Fibroblast of the aortic adventitia (primary cell): ENCODE measurements at regions not wholly inside any gene's neighbourhood (a gene's known extent, or its start where the extent isn't known, plus 50 kb on each side); places are given as distances from the start of the nearest gene placed in this dataset.

Source experiments
- DNase-seq: peaks from one replicate; pipeline ENCODE4 v3.0.0-alpha.2; 2010; ENCODE audit warnings: low read depth
- H3K4me3 ChIP-seq: 2 replicates; pipeline ENCODE4 v1.5.1; 2011; ENCODE audit warnings: low read depth, mild to moderate bottlenecking, control low read depth, low read length, moderate library complexity
- CTCF ChIP-seq: IDR thresholded peaks from 2 replicates; pipeline ENCODE4 v1.5.1; 2011; ENCODE audit warnings: mild to moderate bottlenecking, low read length, control low read depth, inconsistent platforms; ENCODE audit not compliant: insufficient read depth

DNA sequence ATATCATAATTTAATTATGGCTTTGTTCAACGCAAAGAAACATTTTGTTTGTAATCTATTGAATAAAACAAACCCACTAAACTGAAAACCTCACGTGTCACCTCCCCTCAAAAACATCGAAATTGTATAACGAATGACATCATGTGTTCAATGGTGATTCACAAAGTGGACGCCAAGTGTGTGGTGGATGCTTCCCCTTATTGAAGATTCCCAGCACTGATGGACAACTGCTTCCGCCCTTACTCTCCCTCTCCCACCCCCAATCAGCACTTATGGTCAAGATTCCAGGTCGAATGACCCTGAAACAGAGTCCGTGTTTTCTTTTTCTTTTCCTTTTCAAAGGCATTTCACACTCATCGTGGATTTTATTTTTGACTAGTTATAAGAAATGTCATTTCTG lies 383.0 kb upstream of the SMIM21 start:
- TF ChIP-seq CTCF, result no peak
- H3K4me3 ChIP-seq, result no peak overlapping the region
- no peak for DNase-seq

- no peak for TF ChIP-seq CTCF
- DNase-seq, result no peak
- H3K4me3 ChIP-seq, result no peak overlapping the region
These were observed 382.4 kb upstream of the SMIM21 start for GRCh38 chr18:75809926-75810255.

DNA sequence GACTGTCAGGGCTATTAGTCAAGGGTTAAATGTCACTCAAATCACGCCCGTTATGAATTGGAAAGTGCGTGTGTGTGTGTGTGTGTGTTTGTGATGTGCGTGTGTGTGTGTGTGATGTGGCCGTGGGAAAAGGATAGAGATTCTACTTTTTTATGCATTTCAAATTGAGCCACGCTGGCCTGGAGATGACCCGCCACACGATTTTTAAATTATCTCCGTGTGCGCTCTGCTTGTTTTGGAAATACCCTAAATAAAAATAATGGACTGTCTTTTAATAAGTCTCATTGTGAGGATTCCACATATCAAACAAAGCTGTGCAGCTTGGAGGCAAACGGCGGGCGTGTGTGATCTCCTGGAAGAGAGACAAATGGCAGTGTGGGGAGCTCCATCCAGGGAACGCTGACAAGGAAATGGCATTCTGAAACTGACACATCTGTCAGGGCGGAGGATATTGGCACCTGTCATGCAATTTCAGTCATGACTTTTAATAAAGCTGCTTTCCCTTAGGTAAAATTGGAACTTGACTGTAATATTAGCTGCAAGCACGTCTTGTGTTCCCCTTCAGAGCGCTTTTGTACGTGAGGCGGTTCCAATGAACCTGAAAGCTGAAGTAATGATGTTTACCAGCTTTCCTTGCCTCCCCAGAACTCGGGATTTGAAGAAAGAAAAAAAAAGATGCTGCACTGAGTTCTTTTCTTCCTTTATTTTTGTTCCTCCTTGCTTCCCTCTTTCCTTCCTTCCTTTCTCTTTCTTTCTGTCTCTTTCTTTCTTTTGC lies 381.8 kb upstream of the SMIM21 start:
- TF ChIP-seq CTCF, result no peak

GRCh38 chr18:75805265-75805664 lies 377.8 kb upstream of the SMIM21 start:
- no peak for TF ChIP-seq CTCF
- DNase-seq, result no peak
- H3K4me3 ChIP-seq, result no peak overlapping the region

More for the DNA sequence above, 381.8 kb upstream of the SMIM21 start:
- H3K4me3 ChIP-seq, result no peak overlapping the region
- DNase-seq, result no peak

DNA sequence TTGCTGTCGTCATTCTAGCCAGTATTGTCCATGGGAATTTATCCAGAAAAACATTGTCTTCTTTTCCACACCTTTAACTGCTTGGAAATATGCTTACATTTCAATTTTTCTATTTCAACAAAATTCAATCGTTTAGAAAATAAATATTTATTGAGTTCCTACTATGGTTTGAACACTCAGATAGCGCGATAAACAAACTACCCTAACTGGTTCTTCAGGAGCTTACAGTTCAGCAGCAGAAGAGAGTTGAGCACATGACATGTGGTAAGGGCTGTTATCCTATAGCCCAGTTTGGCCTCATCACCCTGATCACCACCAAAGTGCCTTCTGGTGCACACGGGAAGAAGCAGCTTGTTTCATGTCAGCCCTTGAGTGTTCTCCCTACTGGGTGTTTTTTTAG lies 375.2 kb upstream of the SMIM21 start:
- no peak for TF ChIP-seq CTCF
- DNase-seq, result no peak
- H3K4me3 ChIP-seq, result no peak overlapping the region

DNA sequence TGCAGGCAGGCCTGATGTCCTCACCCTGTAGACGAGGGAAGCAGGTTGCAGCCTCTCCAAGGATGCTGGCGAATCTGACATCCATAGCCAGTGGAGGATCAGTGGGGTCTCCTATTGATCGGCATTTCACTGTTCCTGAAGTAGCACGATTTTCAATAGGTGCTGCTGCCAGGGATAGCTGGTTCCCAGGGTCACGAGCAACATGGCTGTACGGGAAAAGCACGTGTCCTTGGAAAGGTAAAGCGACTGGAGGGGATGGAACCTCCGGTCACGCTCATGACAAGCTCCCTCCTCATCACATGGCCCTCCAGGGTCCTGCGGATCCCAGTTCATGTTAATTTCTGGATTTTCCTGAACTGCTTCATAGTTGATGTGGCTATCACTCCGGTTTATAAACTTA lies 373.7 kb upstream of the SMIM21 start:
- no peak overlapping the region for H3K4me3 ChIP-seq
- TF ChIP-seq CTCF, result no peak
- no peak for DNase-seq

DNA sequence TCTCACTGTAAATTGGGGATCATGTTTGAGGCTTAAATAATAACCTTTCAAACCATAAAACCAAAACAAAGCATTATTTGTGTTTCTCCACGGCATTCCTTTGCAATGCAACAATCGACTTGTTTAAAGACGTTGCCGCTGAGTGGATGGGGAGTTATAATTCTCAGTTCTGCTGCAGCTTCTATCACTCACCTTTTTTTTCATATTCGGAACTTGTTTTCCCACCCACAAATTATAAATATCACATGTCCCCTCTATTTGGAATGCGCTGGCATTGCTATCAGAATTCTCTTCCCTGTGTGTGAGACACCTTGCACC lies 372.8 kb upstream of the SMIM21 start:
- TF ChIP-seq CTCF, result no peak
- H3K4me3 ChIP-seq, result no peak overlapping the region

More for the DNA sequence above, 372.8 kb upstream of the SMIM21 start:
- no peak for DNase-seq
